ENCODE measurements at regions not wholly inside any gene's neighbourhood (a gene's known extent, or its start where the extent isn't known, plus 50 kb on each side); places are given as distances from the start of the nearest gene placed in this dataset.
A peak's percentile ranks its signal among the peaks of the same experiment; 100 is the strongest.

DNA sequence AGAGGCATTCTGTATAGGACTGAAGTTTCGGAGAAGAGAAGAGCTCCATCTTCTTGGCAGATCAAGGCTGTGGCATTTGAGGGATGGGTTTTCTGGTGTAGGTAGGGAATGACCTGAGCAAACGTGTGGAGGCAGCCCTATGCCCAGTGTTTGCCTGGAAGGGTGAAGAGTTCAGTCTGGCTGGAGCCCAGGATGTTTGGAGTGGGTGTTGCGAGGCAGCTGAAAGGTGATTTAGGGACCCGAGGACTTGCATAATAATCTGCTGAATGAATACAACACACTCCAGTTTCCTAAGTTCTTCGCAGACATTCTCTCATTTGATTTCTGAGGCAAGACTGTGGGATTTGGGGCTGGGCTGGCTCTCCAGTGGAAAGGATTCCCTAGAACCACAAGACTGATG, 186.2 kb downstream of the CYLD start:
- Histone ChIP-seq H3K18ac (ENCODE audit: extremely low read depth, low read length) (no peak overlapping the region), H4K5ac (ENCODE audit: insufficient read length, low read depth, low read length) (no peak overlapping the region), H3K4me1 (replicated peaks in 1 of 4; ENCODE audit: control insufficient read depth in 3 of 4, insufficient read depth in 4 of 4, low read length in 3 of 4) (peaks cover 0 to 3% (median 0%) of the 10 kb centered on the region in 4 experiments; a peak in 1 of 7 replicates), H3K56ac (replicated peaks; ENCODE audit: insufficient read length, low read depth, low read length) (no peak overlapping the region), H3K4ac (replicated peaks; ENCODE audit: insufficient read length, low read depth, low read length) (no peak overlapping the region), H3K27me3 (replicated peaks in 1 of 4; ENCODE audit: control insufficient read depth in 3 of 4, extremely low read depth in 1 of 4, insufficient read depth in 3 of 4, low read length in 3 of 4) (no peaks in the 10 kb centered on the region), H3K4me3 (ENCODE audit: extremely low read depth in 1 of 4, insufficient read depth in 2 of 4, low read depth in 3 of 4, low read length in 4 of 4) (no peak overlapping the region), H3K23ac (ENCODE audit: insufficient read length) (no peak overlapping the region), H4K8ac (ENCODE audit: extremely low read depth, insufficient read depth, low read length) (no peak overlapping the region), H2BK12ac (ENCODE audit: low read depth, low read length) (no peak overlapping the region), H3K14ac (ENCODE audit: insufficient read length) (no peak overlapping the region), H3K36me3 (ENCODE audit: control insufficient read depth in 2 of 4, insufficient read depth in 4 of 4, low read length in 3 of 4) (no peaks in the 10 kb centered on the region), H3K4me2 (ENCODE audit: insufficient read depth in 1 of 2, low read depth in 2 of 2, low read length in 2 of 2) (no peak overlapping the region), H2BK5ac (ENCODE audit: low read depth, low read length) (no peak overlapping the region), H2BK20ac (ENCODE audit: low read length) (no peak overlapping the region), H4K20me1 (replicated peaks in 1 of 2; ENCODE audit: control insufficient read depth in 1 of 2, insufficient read depth in 2 of 2, low read length in 2 of 2) (no peaks in the 10 kb centered on the region), H2BK15ac (ENCODE audit: low read length) (0 out of 2 replicates have a peak overlapping the region, but pooled peaks have one; percentile 40), H3K27ac (ENCODE audit: low read depth, low read length) (no peak overlapping the region), H4K91ac (replicated peaks; ENCODE audit: insufficient read length, low read length) (no peak overlapping the region), H3K79me2 (ENCODE audit: control insufficient read depth in 1 of 2, insufficient read depth in 2 of 2, low read length in 2 of 2) (no peaks in the 10 kb centered on the region), H3K79me1 (ENCODE audit: low read depth, low read length) (no peaks in the 10 kb centered on the region), H2AFZ (ENCODE audit: low read length) (no peak overlapping the region), H3K9me3 (ENCODE audit: insufficient read depth in 2 of 2, low read depth in 1 of 2, low read length in 1 of 2) (no peaks in the 10 kb centered on the region), H3K9ac (replicated peaks in 1 of 4; ENCODE audit: extremely low read depth in 1 of 4, low read depth in 3 of 4, low read length in 3 of 4) (no peak overlapping the region), H3K23me2 (ENCODE audit: low read depth, low read length) (no peaks in the 10 kb centered on the region), H2BK120ac (replicated peaks; ENCODE audit: low read depth, low read length) (no peak overlapping the region), H2AK5ac (ENCODE audit: low read depth, low read length) (no peak overlapping the region)
- ChIA-PET CTCF (ENCODE audit: partially characterized antibody) (no interaction called here), POLR2A (ENCODE audit: partially characterized antibody) (no interaction called here)
- DNase-seq (ENCODE audit: low read depth in 1 of 2, low spot score in 2 of 2): no peak
- FAIRE-seq: no peak
- 97% methylated on average over 5 of the region's 5 CpGs; no CpG with 5 or more reads in 1 of the 2 experiments for WGBS, 2 experiments (ENCODE audit: extremely low coverage in 1 of 2, insufficient coverage in 1 of 2, insufficient read length in 1 of 2, insufficient replicate concordance in 2 of 2, low coverage in 1 of 2, low lambda C conversion rate in 2 of 2, missing lambda C conversion rate in 1 of 2)
- TF ChIP-seq HDAC2 (IDR thresholded peaks at IDR 0.05; ENCODE audit: borderline replicate concordance in 1 of 2, low read depth in 2 of 2, low read length in 2 of 2): no peak
- no peak for TF ChIP-seq KDM1A (IDR thresholded peaks at IDR 0.05; ENCODE audit: borderline replicate concordance, low read length)
- no peak for TF ChIP-seq POU5F1 (IDR thresholded peaks at IDR 0.05; ENCODE audit: low read depth, low read length)
- no peak for TF ChIP-seq RFX5 (IDR thresholded peaks at IDR 0.05; ENCODE audit: borderline replicate concordance, low read depth, low read length)
- TF ChIP-seq GTF2F1 (IDR thresholded peaks at IDR 0.05; ENCODE audit: borderline replicate concordance, low read depth, low read length): no peak
- TF ChIP-seq POLR2AphosphoS5 (IDR thresholded peaks at IDR 0.05; ENCODE audit: low read depth, low read length): no peak
- TF ChIP-seq EP300 (IDR thresholded peaks at IDR 0.05; ENCODE audit: borderline replicate concordance in 1 of 2, low read depth in 2 of 2, low read length in 2 of 2): no peak
- no peak for TF ChIP-seq CHD1 (IDR thresholded peaks at IDR 0.05; ENCODE audit: low read depth, low read length)
- TF ChIP-seq ATF3 (IDR thresholded peaks at IDR 0.05; ENCODE audit: insufficient read depth, low read depth, low read length): no peak
- TF ChIP-seq EGR1 (IDR thresholded peaks at IDR 0.05; ENCODE audit: borderline replicate concordance, low read depth, low read length): no peak
- no peak for TF ChIP-seq JUN (IDR thresholded peaks at IDR 0.05; ENCODE audit: low read depth, low read length)
- no peak for TF ChIP-seq BCL11A (IDR thresholded peaks at IDR 0.05; ENCODE audit: low read depth in 2 of 2, low read length in 2 of 2)
